Lower leg skin (tissue), 3 donors: ENCODE measurements at regions not wholly inside any gene's neighbourhood (a gene's known extent, or its start where the extent isn't known, plus 50 kb on each side); places are given as distances from the start of the nearest gene placed in this dataset.

ENCODE experiments used
- CTCF ChIP-seq, 3 donors: fragments of 450-650 bp; IDR thresholded peaks; one replicate each; pipeline ENCODE4 v1.5.1; 2016; ENCODE audit warnings: antibody characterized with exemption in 3 of 3, mild to moderate bottlenecking in 3 of 3, moderate library complexity in 2 of 3
- POLR2A ChIP-seq, 2 donors: fragments of 450-650 bp; IDR thresholded peaks; one replicate each; pipeline ENCODE4 v1.6.1; 2016 to 2017; ENCODE audit warnings: antibody characterized with exemption in 2 of 2, mild to moderate bottlenecking in 1 of 2, moderate library complexity in 1 of 2

GRCh38 chr3:111307676-111308075 is 234.3 kb upstream of the CD96 start:
- no peak for TF ChIP-seq CTCF (IDR thresholded peaks at IDR 0.05)
- TF ChIP-seq POLR2A (IDR thresholded peaks at IDR 0.05): no peak
